Stimulated activated CD4-positive, alpha-beta T cell treated with anti-CD3 and anti-CD28 coated beads, Interleukin-15, amount 100 ng/mL, for 24 hours (primary cell): ENCODE measurements at regions not wholly inside any gene's neighbourhood (a gene's known extent, or its start where the extent isn't known, plus 50 kb on each side); places are given as distances from the start of the nearest gene placed in this dataset.
"Not testable (repeated sequence)": the region's sequence is repeated elsewhere in the genome, so short reads cannot be mapped to it uniquely, and the experiment has no call there.

Experiments used
- DNase-seq: peaks from one replicate; pipeline ENCODE4 v3.0.0-alpha.2; 2020

- no peak for DNase-seq
Observed at GRCh38 chr6:19159089-19159488, 678.1 kb upstream of the ID4 start.

DNA sequence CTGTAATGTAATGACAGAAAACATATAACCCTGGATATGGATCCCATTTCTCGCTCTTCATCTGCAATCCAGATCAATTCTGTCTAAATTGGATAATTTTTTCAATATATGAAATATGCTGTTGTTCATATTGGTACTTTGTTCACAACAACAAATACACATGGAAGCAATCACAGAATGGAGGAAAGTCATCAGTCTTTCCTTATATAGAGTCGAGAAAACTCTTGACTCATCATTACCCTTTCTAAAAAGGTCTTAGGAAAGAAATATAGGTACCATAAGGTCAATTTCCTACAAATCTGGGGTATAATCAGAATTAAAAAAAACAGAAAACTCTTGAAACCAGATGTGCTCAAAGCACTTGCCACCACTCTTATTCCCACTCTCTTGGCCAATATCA, 677.6 kb upstream of the ID4 start:
- DNase-seq = no peak

GRCh38 chr6:19160081-19160730, 677.0 kb upstream of the ID4 start:
- no peak for DNase-seq

- DNase-seq = no peak
Observed at GRCh38 chr6:19167251-19167650, 669.9 kb upstream of the ID4 start.

GRCh38 chr6:19169366-19169765, 667.8 kb upstream of the ID4 start:
- no peak for DNase-seq

DNA sequence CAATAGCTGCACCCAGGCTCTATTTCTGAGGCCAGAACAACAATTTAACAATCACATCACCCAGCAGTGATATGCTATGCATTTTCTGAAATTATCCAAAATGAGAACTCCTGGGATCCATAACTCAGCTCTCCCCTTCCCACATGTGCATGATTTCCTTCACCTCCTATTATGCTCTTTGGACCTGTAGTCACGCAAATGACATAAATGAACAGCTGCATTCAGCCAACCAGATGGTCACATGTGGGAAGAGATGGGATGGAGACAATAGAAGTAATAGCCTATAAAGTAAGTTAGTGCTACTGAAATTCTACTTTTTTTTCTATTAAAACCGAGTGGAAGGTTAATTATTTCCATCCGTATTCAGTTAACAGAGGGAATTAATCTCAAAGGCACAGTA, 662.1 kb upstream of the ID4 start:
- DNase-seq = no peak

- DNase-seq = no peak
Observed at GRCh38 chr6:19180348-19181072, 656.7 kb upstream of the ID4 start.

- DNase-seq = no peak
Observed at GRCh38 chr6:19181211-19181610, 656.0 kb upstream of the ID4 start.

- no peak for DNase-seq
Observed at GRCh38 chr6:19193624-19194023, 643.5 kb upstream of the ID4 start.

DNA sequence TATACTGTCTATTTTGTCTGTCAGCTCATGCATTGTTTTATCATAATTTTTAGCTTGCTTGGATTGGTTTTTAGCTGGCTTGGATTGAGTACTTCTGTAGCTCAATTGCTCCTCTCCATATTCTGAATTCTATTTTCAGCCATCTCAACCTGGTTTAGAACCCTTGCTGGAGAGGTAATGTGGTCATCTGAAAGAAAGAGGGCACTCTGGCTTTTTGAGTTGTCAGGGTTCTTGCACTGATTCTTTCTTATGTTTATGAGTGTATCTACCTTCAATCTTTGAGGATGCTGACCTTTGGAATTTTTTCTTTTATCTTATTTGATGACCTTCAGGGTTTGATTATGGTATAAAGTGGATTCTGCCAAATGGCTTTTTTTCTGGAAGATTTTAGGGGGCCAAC, 632.7 kb upstream of the ID4 start:
- no peak for DNase-seq

GRCh38 chr6:19205076-19205475, 632.1 kb upstream of the ID4 start:
- no peak for DNase-seq

GRCh38 chr6:19209202-19209601, 628.0 kb upstream of the ID4 start:
- no peak for DNase-seq

GRCh38 chr6:19210849-19211590, 626.1 kb upstream of the ID4 start:
- DNase-seq = peak; percentile 26

- DNase-seq = no peak
Observed at GRCh38 chr6:19214231-19214630, 622.9 kb upstream of the ID4 start.

- DNase-seq = no peak
Observed at GRCh38 chr6:19219931-19220330, 617.2 kb upstream of the ID4 start.

GRCh38 chr6:19231878-19232561, 605.1 kb upstream of the ID4 start:
- no peak for DNase-seq

DNA sequence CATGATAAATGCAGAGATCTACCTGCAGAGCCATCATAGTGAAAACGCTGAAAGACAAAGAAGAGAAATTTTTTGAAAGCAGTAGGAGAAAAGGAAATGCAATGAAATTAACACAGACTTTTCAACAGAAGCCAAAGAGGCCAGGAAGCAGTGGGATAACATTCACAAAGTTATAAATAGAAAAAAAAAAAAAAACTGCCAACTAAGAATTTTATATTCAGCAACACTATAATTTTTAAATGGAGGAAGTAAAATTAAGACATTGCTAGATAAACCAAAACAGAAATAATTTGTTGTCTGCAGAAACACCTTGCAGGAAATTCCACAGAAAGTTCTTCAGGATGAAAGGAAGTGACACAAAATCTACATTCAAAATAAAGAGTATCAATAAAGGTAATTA, 591.5 kb upstream of the ID4 start:
- DNase-seq = no peak

GRCh38 chr6:19247181-19247580, 590.0 kb upstream of the ID4 start:
- not testable (repeated sequence) for DNase-seq

- DNase-seq = not testable (repeated sequence)
Observed at GRCh38 chr6:19256123-19256522, 581.0 kb upstream of the ID4 start.

GRCh38 chr6:19261642-19262041, 575.5 kb upstream of the ID4 start:
- DNase-seq = no peak

- DNase-seq = no peak
Observed at GRCh38 chr6:19268117-19268516, 569.1 kb upstream of the ID4 start.

DNA sequence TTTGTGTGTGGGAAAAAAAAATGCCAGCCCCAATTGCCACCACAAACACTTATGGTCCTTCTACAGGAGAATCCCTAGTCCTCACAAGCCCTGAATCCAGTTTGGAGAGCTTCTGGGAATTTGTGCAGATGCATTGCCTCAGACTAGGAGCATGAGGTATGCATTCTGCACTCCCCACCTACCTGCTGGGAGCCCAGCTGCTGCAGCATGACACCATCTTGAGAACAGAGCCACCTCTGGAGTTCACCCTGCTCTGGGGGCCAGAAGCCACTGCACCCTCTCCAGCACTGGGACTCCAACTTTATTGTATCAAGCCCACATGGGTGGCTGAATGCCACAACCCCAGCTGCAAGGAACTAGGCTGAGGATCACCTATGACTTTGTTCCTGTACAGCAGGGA, 568.5 kb upstream of the ID4 start:
- no peak for DNase-seq

- no peak for DNase-seq
Observed at GRCh38 chr6:19269341-19269898, 567.8 kb upstream of the ID4 start.
